HCT116 (cell line): ENCODE measurements at regions not wholly inside any gene's neighbourhood (a gene's known extent, or its start where the extent isn't known, plus 50 kb on each side); places are given as distances from the start of the nearest gene placed in this dataset.

Source experiments
- ATF3 ChIP-seq: IDR thresholded peaks from 2 replicates; pipeline ENCODE4 v1.6.1; 2012
- CTCF ChIP-seq, 3 experiments: fragments of 200-600 bp in 1 of 3; sonication (generic) in 1 of 3; IDR thresholded peaks in 2 of 3; conservative IDR thresholded peaks in 1 of 3; 2 replicates each; pipeline ENCODE4 v1.5.1; 2012 to 2017; ENCODE audit warnings: low read depth in 2 of 3, low read length in 2 of 3, antibody characterized with exemption in 1 of 3, borderline replicate concordance in 1 of 3, control low read depth in 1 of 3, mild to moderate bottlenecking in 1 of 3, mixed read lengths in 1 of 3, mixed run types in 1 of 3, moderate library complexity in 1 of 3; ENCODE audit not compliant: insufficient read depth in 1 of 3
- EZH2 ChIP-seq: fragments of 200-600 bp; sonication (generic); IDR thresholded peaks from 2 replicates; pipeline ENCODE4 v1.6.1; 2017; ENCODE audit warnings: antibody characterized with exemption, mixed run types
- EZH2phosphoT487 ChIP-seq: fragments of 200-600 bp; IDR thresholded peaks from 2 replicates; pipeline ENCODE4 v1.6.1; 2018; ENCODE audit warnings: antibody characterized with exemption, borderline replicate concordance
- MAX ChIP-seq: IDR thresholded peaks from 2 replicates; pipeline ENCODE4 v1.6.1; 2012
- POLR2AphosphoS5 ChIP-seq: IDR thresholded peaks from 2 replicates; pipeline ENCODE4 v1.6.1; 2011; ENCODE audit warnings: mild to moderate bottlenecking, low read depth, low read length, moderate library complexity
- RAD21 ChIP-seq: IDR thresholded peaks from 2 replicates; pipeline ENCODE4 v1.6.1; 2012; ENCODE audit warnings: low read depth, mild to moderate bottlenecking
- ZNF274 ChIP-seq: fragments of 200-500 bp; sonication (Bioruptor generic); IDR thresholded peaks from 2 replicates; pipeline ENCODE4 v1.6.1; 2014; ENCODE audit warnings: mild to moderate bottlenecking, low read depth, low read length, inconsistent platforms

GRCh38 chr17:5950878-5951277 is 119.3 kb upstream of the WSCD1 start:
- TF ChIP-seq ZNF274 (no peak), CTCF (IDR thresholded peaks at IDR 0.05 in 2 of 3, conservative IDR thresholded peaks at IDR 0.05 in 1 of 3; ENCODE audit: borderline replicate concordance in 1 of 3, insufficient read depth in 1 of 3, low read depth in 2 of 3, low read length in 2 of 3) (no peak), RAD21 (no peak), EZH2 (no peak), MAX (no peak), ATF3 (no peak), POLR2AphosphoS5 (no peak), EZH2phosphoT487 (no peak)
